ENCODE measurements at regions not wholly inside any gene's neighbourhood (a gene's known extent, or its start where the extent isn't known, plus 50 kb on each side); places are given as distances from the start of the nearest gene placed in this dataset.

GRCh38 chr2:176553685-176554100 lies 284.5 kb downstream of the MTX2 start:
- intact Hi-C loops (cut with micrococcal nuclease; ENCODE audit: unreplicated experiment) = loop anchor here (1.0 to 10.0 kb wide), 5 partner anchors 83 to 426 kb away; partner anchors contain the start of gene HOXD8
- no peaks in the 10 kb centered on the region for H3K9me3 Mint-ChIP-seq (ENCODE audit: low read depth, unreplicated experiment)
- peak; percentile 74 for DNase-seq
- H3K27me3 Mint-ChIP-seq (ENCODE audit: unreplicated experiment) = no peaks in the 10 kb centered on the region
- no peak for TF ChIP-seq CTCF (IDR thresholded peaks at IDR 0.05; ENCODE audit: unreplicated experiment)
- no TSS peak for BruUV-seq (replicated peaks)
- H3K4me3 Mint-ChIP-seq (ENCODE audit: low read depth, unreplicated experiment) = peak overlapping the region; percentile 73
- peak overlapping the region; percentile 64 for H3K27ac Mint-ChIP-seq (ENCODE audit: unreplicated experiment)
- H3K36me3 Mint-ChIP-seq (ENCODE audit: insufficient read depth, unreplicated experiment) = peaks cover 12% of the 10 kb centered on the region
- peaks cover 15% of the 10 kb centered on the region for H3K4me1 Mint-ChIP-seq (ENCODE audit: low read depth, unreplicated experiment)
- CTCF ChIA-PET = interaction anchor here (0.6 to 2.5 kb wide), 11 partner anchors 9 to 413 kb away, joined by 3 to 39 read pairs (median 8); no protein-coding TSS in a partner anchor

GRCh38 chr2:176554101-176555048 lies 285.1 kb downstream of the MTX2 start:
- H3K27me3 Mint-ChIP-seq (ENCODE audit: unreplicated experiment) = no peaks in the 10 kb centered on the region
- H3K4me1 Mint-ChIP-seq (ENCODE audit: low read depth, unreplicated experiment) = peaks cover 17% of the 10 kb centered on the region
- TF ChIP-seq CTCF (IDR thresholded peaks at IDR 0.05; ENCODE audit: unreplicated experiment) = peak; percentile 48
- H3K36me3 Mint-ChIP-seq (ENCODE audit: insufficient read depth, unreplicated experiment) = peaks cover 12% of the 10 kb centered on the region
- intact Hi-C loops (cut with micrococcal nuclease; ENCODE audit: unreplicated experiment) = loop anchor here (1.0 to 10.0 kb wide), 5 partner anchors 82 to 427 kb away; partner anchors contain the start of gene HOXD8
- CTCF ChIA-PET = interaction anchor here (0.5 to 2.5 kb wide), 13 partner anchors 8 to 427 kb away, joined by 3 to 39 read pairs (median 7); no protein-coding TSS in a partner anchor
- H3K27ac Mint-ChIP-seq (ENCODE audit: unreplicated experiment) = peak overlapping the region; percentile 64
- H3K4me3 Mint-ChIP-seq (ENCODE audit: low read depth, unreplicated experiment) = peak overlapping the region; percentile 73
- no peaks in the 10 kb centered on the region for H3K9me3 Mint-ChIP-seq (ENCODE audit: low read depth, unreplicated experiment)
- peak; percentile 49 for DNase-seq
- no TSS peak for BruUV-seq (replicated peaks)

- Mint-ChIP-seq H3K4me3 (ENCODE audit: low read depth, unreplicated experiment) (no peak overlapping the region), H3K36me3 (ENCODE audit: insufficient read depth, unreplicated experiment) (peaks cover 12% of the 10 kb centered on the region), H3K9me3 (ENCODE audit: low read depth, unreplicated experiment) (no peaks in the 10 kb centered on the region), H3K27ac (ENCODE audit: unreplicated experiment) (no peak overlapping the region), H3K4me1 (ENCODE audit: low read depth, unreplicated experiment) (peaks cover 24% of the 10 kb centered on the region), H3K27me3 (ENCODE audit: unreplicated experiment) (no peaks in the 10 kb centered on the region)
- no peak for DNase-seq
- intact Hi-C loops (cut with micrococcal nuclease; ENCODE audit: unreplicated experiment) = loop anchor here (2.0 to 10.0 kb wide), 2 partner anchors 82 to 230 kb away; no protein-coding TSS in a partner anchor
- CTCF ChIA-PET = interaction anchor here (0.5 to 2.5 kb wide), 12 partner anchors 7 to 428 kb away, joined by 3 to 39 read pairs (median 8); no protein-coding TSS in a partner anchor
- no peak for TF ChIP-seq CTCF (IDR thresholded peaks at IDR 0.05; ENCODE audit: unreplicated experiment)
- no TSS peak for BruUV-seq (replicated peaks)
These were observed 285.9 kb downstream of the MTX2 start for GRCh38 chr2:176555112-176555511.

GRCh38 chr2:176555781-176556180 lies 286.5 kb downstream of the MTX2 start:
- CTCF ChIA-PET = no interaction called here
- no peak overlapping the region for H3K27ac Mint-ChIP-seq (ENCODE audit: unreplicated experiment)
- no peaks in the 10 kb centered on the region for H3K9me3 Mint-ChIP-seq (ENCODE audit: low read depth, unreplicated experiment)
- no peak for TF ChIP-seq CTCF (IDR thresholded peaks at IDR 0.05; ENCODE audit: unreplicated experiment)
- intact Hi-C loops (cut with micrococcal nuclease; ENCODE audit: unreplicated experiment) = loop anchor here (2.0 to 10.0 kb wide), 2 partner anchors 81 to 231 kb away; no protein-coding TSS in a partner anchor
- no peaks in the 10 kb centered on the region for H3K27me3 Mint-ChIP-seq (ENCODE audit: unreplicated experiment)
- peaks cover 27% of the 10 kb centered on the region for H3K4me1 Mint-ChIP-seq (ENCODE audit: low read depth, unreplicated experiment)
- no TSS peak for BruUV-seq (replicated peaks)
- no peak overlapping the region for H3K4me3 Mint-ChIP-seq (ENCODE audit: low read depth, unreplicated experiment)
- DNase-seq = no peak
- H3K36me3 Mint-ChIP-seq (ENCODE audit: insufficient read depth, unreplicated experiment) = peaks cover 12% of the 10 kb centered on the region

Measured in Calu3 (cell line).